GM12873 (cell line): ENCODE measurements at regions not wholly inside any gene's neighbourhood (a gene's known extent, or its start where the extent isn't known, plus 50 kb on each side); places are given as distances from the start of the nearest gene placed in this dataset.
A peak's percentile ranks its signal among the peaks of the same experiment; 100 is the strongest.

Source experiments
- CTCF ChIP-seq: IDR thresholded peaks from 2 replicates; pipeline ENCODE4 v1.5.1; 2012; ENCODE audit warnings: low read depth, mild to moderate bottlenecking, moderate library complexity, low read length, control low read depth; ENCODE audit not compliant: insufficient read depth; ENCODE audit errors: missing control alignments

DNA sequence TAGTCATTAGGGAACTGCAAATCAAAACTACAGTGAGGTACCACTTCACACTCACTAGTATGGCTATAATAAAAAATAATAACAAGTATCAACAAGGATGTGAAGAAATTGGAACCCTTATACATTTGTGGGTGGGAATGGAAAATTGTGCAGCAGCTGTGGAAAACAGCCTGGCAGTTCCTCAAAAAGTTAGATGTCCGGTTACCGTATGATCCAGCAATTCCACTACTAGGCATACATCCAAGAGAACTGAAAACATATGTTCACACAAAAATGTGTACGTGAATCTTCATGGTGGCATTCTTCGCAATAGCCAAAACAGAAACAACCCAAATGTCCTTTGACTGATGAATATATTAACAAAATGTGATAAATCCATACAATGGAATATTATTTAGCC, 187.9 kb upstream of the LYSMD4 start:
- TF ChIP-seq CTCF = no peak

GRCh38 chr15:99918072-99918471, 184.8 kb upstream of the LYSMD4 start:
- no peak for TF ChIP-seq CTCF

GRCh38 chr15:99917252-99917651, 184.0 kb upstream of the LYSMD4 start:
- TF ChIP-seq CTCF = no peak

DNA sequence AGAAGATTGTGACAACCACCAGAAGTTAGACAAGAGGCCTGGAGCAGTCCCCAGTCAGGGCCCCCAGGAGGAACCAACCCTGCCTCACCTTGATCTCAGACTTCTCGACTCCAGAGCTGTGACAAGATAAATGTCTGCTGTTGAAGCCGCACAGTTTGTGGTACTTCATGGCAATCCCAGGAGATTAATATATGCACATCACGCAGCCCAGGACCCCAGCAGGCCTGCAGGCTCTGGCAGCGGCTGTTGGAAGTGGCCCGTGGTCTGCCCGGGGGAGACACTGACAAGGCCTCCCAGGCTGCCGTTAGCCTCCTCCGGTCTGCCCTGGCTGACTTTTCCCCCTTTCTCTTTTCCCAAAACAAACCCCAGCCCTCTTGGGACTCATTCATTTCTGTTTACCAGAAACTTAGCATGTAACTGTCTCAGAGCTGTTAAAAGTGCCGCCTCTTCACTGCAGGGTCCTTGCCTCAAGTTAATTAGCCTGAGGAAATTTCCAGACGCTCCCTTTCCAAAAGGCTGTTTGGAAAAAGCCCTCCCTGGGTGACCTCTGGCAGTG, 183.5 kb upstream of the LYSMD4 start:
- no peak for TF ChIP-seq CTCF

- TF ChIP-seq CTCF = no peak
Measured at GRCh38 chr15:99914723-99915122, 181.5 kb upstream of the LYSMD4 start.

- no peak for TF ChIP-seq CTCF
Measured at GRCh38 chr15:99911816-99912215, 178.6 kb upstream of the LYSMD4 start.

GRCh38 chr15:99909592-99910295, 176.5 kb upstream of the LYSMD4 start:
- peak; percentile 49 for TF ChIP-seq CTCF

- no peak for TF ChIP-seq CTCF
Measured at GRCh38 chr15:99907698-99908097, 174.5 kb upstream of the LYSMD4 start.
